ENCODE measurements at regions not wholly inside any gene's neighbourhood (a gene's known extent, or its start where the extent isn't known, plus 50 kb on each side); places are given as distances from the start of the nearest gene placed in this dataset.

GRCh38 chr20:50291254-50292078, 100.8 kb downstream of the CEBPB start:
- TF ChIP-seq CTCF (IDR thresholded peaks at IDR 0.05) (no peak), POLR2A (IDR thresholded peaks at IDR 0.05) (no peak)

Data from lower leg skin (tissue), 3 donors.